Astrocyte (in vitro differentiated cells and primary cell): ENCODE measurements at regions not wholly inside any gene's neighbourhood (a gene's known extent, or its start where the extent isn't known, plus 50 kb on each side); places are given as distances from the start of the nearest gene placed in this dataset.

Experiments used
- CTCF ChIP-seq: IDR thresholded peaks from 2 replicates; pipeline ENCODE4 v1.5.1; 2011; ENCODE audit warnings: low read depth, mild to moderate bottlenecking, inconsistent platforms, low read length, moderate library complexity; ENCODE audit not compliant: insufficient read depth
- EZH2 ChIP-seq: IDR thresholded peaks from 2 replicates; pipeline ENCODE4 v1.6.1; 2012; ENCODE audit warnings: mild to moderate bottlenecking, low read length, inconsistent platforms; ENCODE audit not compliant: insufficient read depth

- no peak for TF ChIP-seq CTCF
- TF ChIP-seq EZH2 = no peak
These were observed 953.9 kb upstream of the HS3ST1 start for GRCh38 chr4:12382567-12382966.
